ENCODE measurements at regions not wholly inside any gene's neighbourhood (a gene's known extent, or its start where the extent isn't known, plus 50 kb on each side); places are given as distances from the start of the nearest gene placed in this dataset.

- H3K4me3 ChIP-seq (replicated peaks in 1 of 2; ENCODE audit: low read depth in 1 of 2, low read length in 2 of 2) = no peak overlapping the region
- H3K4me1 ChIP-seq (ENCODE audit: control insufficient read depth in 1 of 2, insufficient read depth in 2 of 2, low read length in 2 of 2) = no peaks in the 10 kb centered on the region
- H3K9me3 ChIP-seq (ENCODE audit: control insufficient read depth in 1 of 2, insufficient read depth in 1 of 2, low read depth in 1 of 2, low read length in 2 of 2) = no peaks in the 10 kb centered on the region
- DNase-seq (ENCODE audit: low read depth, low spot score) (no peak), ATAC-seq (no peak)
- no peak overlapping the region for H3K27ac ChIP-seq (ENCODE audit: low read depth, low read length)
- CTCF ChIA-PET = no interaction called here
- BruUV-seq (replicated peaks) = no TSS peak
- H4K20me1 ChIP-seq (ENCODE audit: insufficient read depth) = no peaks in the 10 kb centered on the region
- no peak overlapping the region for H3K9ac ChIP-seq (ENCODE audit: low read length)
- TF ChIP-seq FOSL1 (IDR thresholded peaks at IDR 0.05; ENCODE audit: low read depth) (no peak), EZH2phosphoT487 (IDR thresholded peaks at IDR 0.05; ENCODE audit: borderline replicate concordance) (no peak), SIN3A (IDR thresholded peaks at IDR 0.05; ENCODE audit: low read depth) (no peak), ELF1 (IDR thresholded peaks at IDR 0.05; ENCODE audit: borderline replicate concordance, low read depth) (no peak), EZH2 (IDR thresholded peaks at IDR 0.05) (no peak), POLR2AphosphoS5 (IDR thresholded peaks at IDR 0.05; ENCODE audit: low read depth, low read length) (no peak), SP1 (IDR thresholded peaks at IDR 0.05; ENCODE audit: low read depth) (no peak), JUND (IDR thresholded peaks at IDR 0.05) (no peak), ZFX (IDR thresholded peaks at IDR 0.05) (no peak), POLR2A (IDR thresholded peaks at IDR 0.05; ENCODE audit: borderline replicate concordance, extremely low read depth, insufficient read depth, insufficient read length) (no peak), CEBPB (IDR thresholded peaks at IDR 0.05; ENCODE audit: low read depth) (no peak), YY1 (IDR thresholded peaks at IDR 0.05; ENCODE audit: extremely low read depth, insufficient replicate concordance, low read depth, low read length) (no peak), TCF7L2 (IDR thresholded peaks at IDR 0.05; ENCODE audit: borderline replicate concordance, extremely low read depth, insufficient read depth, insufficient read length) (no peak), REST (IDR thresholded peaks at IDR 0.05; ENCODE audit: low read depth) (no peak), CBX3 (IDR thresholded peaks at IDR 0.05; ENCODE audit: low read depth) (no peak)
- TF ChIP-seq, protein P1, sequence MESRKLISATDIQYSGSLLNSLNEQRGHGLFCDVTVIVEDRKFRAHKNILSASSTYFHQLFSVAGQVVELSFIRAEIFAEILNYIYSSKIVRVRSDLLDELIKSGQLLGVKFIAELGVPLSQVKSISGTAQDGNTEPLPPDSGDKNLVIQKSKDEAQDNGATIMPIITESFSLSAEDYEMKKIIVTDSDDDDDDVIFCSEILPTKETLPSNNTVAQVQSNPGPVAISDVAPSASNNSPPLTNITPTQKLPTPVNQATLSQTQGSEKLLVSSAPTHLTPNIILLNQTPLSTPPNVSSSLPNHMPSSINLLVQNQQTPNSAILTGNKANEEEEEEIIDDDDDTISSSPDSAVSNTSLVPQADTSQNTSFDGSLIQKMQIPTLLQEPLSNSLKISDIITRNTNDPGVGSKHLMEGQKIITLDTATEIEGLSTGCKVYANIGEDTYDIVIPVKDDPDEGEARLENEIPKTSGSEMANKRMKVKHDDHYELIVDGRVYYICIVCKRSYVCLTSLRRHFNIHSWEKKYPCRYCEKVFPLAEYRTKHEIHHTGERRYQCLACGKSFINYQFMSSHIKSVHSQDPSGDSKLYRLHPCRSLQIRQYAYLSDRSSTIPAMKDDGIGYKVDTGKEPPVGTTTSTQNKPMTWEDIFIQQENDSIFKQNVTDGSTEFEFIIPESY (IDR thresholded peaks at IDR 0.05; ENCODE audit: extremely low read depth, insufficient replicate concordance, low read length) = no peak
- TF ChIP-seq, protein P2, sequence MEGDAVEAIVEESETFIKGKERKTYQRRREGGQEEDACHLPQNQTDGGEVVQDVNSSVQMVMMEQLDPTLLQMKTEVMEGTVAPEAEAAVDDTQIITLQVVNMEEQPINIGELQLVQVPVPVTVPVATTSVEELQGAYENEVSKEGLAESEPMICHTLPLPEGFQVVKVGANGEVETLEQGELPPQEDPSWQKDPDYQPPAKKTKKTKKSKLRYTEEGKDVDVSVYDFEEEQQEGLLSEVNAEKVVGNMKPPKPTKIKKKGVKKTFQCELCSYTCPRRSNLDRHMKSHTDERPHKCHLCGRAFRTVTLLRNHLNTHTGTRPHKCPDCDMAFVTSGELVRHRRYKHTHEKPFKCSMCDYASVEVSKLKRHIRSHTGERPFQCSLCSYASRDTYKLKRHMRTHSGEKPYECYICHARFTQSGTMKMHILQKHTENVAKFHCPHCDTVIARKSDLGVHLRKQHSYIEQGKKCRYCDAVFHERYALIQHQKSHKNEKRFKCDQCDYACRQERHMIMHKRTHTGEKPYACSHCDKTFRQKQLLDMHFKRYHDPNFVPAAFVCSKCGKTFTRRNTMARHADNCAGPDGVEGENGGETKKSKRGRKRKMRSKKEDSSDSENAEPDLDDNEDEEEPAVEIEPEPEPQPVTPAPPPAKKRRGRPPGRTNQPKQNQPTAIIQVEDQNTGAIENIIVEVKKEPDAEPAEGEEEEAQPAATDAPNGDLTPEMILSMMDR (IDR thresholded peaks at IDR 0.05 in 2 of 3, conservative IDR thresholded peaks at IDR 0.05 in 1 of 3; ENCODE audit: borderline replicate concordance in 1 of 3, insufficient read depth in 1 of 3, low read depth in 2 of 3, low read length in 2 of 3) = no peak
- TF ChIP-seq, protein P3, sequence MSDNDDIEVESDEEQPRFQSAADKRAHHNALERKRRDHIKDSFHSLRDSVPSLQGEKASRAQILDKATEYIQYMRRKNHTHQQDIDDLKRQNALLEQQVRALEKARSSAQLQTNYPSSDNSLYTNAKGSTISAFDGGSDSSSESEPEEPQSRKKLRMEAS (IDR thresholded peaks at IDR 0.05) = no peak
- no peaks in the 10 kb centered on the region for H3K79me2 ChIP-seq (ENCODE audit: insufficient read depth, low read length)
- no peak overlapping the region for H2AFZ ChIP-seq (ENCODE audit: low read depth, low read length, poor library complexity, severe bottlenecking)
- intact Hi-C loops (cut with micrococcal nuclease) = no loop called here
- no peak overlapping the region for H3K4me2 ChIP-seq (ENCODE audit: low read length)
- no peaks in the 10 kb centered on the region for H3K36me3 ChIP-seq (ENCODE audit: control insufficient read depth in 1 of 2, insufficient read depth in 2 of 2, low read length in 2 of 2)
- POLR2A ChIA-PET = no interaction called here
- no peaks in the 10 kb centered on the region for H3K9me2 ChIP-seq (ENCODE audit: insufficient read depth)
- RAD21 ChIA-PET (ENCODE audit: low non-redundant PET in 1 of 2, low total read pairs in 2 of 2, uncharacterized antibody in 2 of 2, unreplicated experiment in 2 of 2) = no interaction called here
- peaks cover 69% of the 10 kb centered on the region for H3K27me3 ChIP-seq (ENCODE audit: insufficient read depth, low read length)
These were observed 125.5 kb upstream of the FBXL4 start for GRCh38 chr6:99073223-99073622.

All from HCT116 (cell line).